HEK293 (cell line): ENCODE measurements at regions not wholly inside any gene's neighbourhood (a gene's known extent, or its start where the extent isn't known, plus 50 kb on each side); places are given as distances from the start of the nearest gene placed in this dataset.

Source experiments
- CTCF ChIA-PET: fragments of 350-600 bp; formaldehyde crosslinking; extraction: SDS; loops from one replicate; lab custom pipeline; 2021; ENCODE audit warnings: antibody characterized with exemption; lab: Yijun Ruan, JAX
- POLR2A ChIA-PET: fragments of 300-600 bp; formaldehyde crosslinking; extraction: SDS; loops from one replicate; lab custom pipeline; 2020; ENCODE audit warnings: antibody characterized with exemption, inconsistent platforms; lab: Yijun Ruan, JAX
- H3K27ac ChIP-seq: fragments of 200-500 bp; sonication (Bioruptor generic); 2 replicates; pipeline ENCODE4 v1.5.1; 2014; ENCODE audit warnings: low read depth, low read length, control low read depth, inconsistent platforms; ENCODE audit errors: extremely low read depth
- H3K36me3 ChIP-seq, 2 experiments: fragments of 200-500 bp in 1 of 2; sonication (Bioruptor generic) in 1 of 2; 1 replicate in 1 of 2; 2 replicates in 1 of 2; pipeline ENCODE4 v1.5.1; 2014 to 2017; ENCODE audit warnings: inconsistent platforms in 2 of 2, low read length in 2 of 2; ENCODE audit not compliant: control insufficient read depth in 2 of 2, insufficient read depth in 1 of 2
- H3K4me1 ChIP-seq: fragments of 200-500 bp; sonication (Bioruptor generic); 2 replicates; pipeline ENCODE4 v1.5.1; 2014; ENCODE audit warnings: mild to moderate bottlenecking, low read length, inconsistent platforms; ENCODE audit not compliant: control insufficient read depth, insufficient read depth
- H3K4me3 ChIP-seq: 2 replicates; pipeline ENCODE4 v1.5.1; 2011; ENCODE audit warnings: low read depth, mild to moderate bottlenecking, control low read depth, low read length, moderate library complexity
- H3K9me3 ChIP-seq: fragments of 200-500 bp; sonication (Bioruptor generic); 2 replicates; pipeline ENCODE4 v1.5.1; 2014; ENCODE audit warnings: low read depth, low read length, inconsistent platforms; ENCODE audit not compliant: control insufficient read depth, insufficient read depth
- AEBP2 ChIP-seq: fragments of 450-650 bp; formaldehyde crosslinking; IDR thresholded peaks from 2 replicates; pipeline ENCODE4 v1.5.1; 2016; ENCODE audit warnings: missing biosample characterization, missing genetic modification characterization, borderline replicate concordance
- BCL11B ChIP-seq: fragments of 450-650 bp; formaldehyde crosslinking; IDR thresholded peaks from 2 replicates; pipeline ENCODE4 v1.5.1; 2016; ENCODE audit warnings: low read depth, missing biosample characterization, missing genetic modification characterization
- EGR2 ChIP-seq: fragments of 450-650 bp; formaldehyde crosslinking; IDR thresholded peaks from 2 replicates; pipeline ENCODE4 v1.5.1; 2016; ENCODE audit warnings: low read depth, missing biosample characterization, missing genetic modification characterization
- GLI4 ChIP-seq: fragments of 450-650 bp; formaldehyde crosslinking; IDR thresholded peaks from 2 replicates; pipeline ENCODE4 v1.5.1; 2016; ENCODE audit warnings: missing biosample characterization, missing genetic modification characterization
- IKZF3 ChIP-seq: fragments of 450-650 bp; IDR thresholded peaks from 2 replicates; pipeline ENCODE4 v1.5.0; 2018; ENCODE audit warnings: missing biosample characterization, mild to moderate bottlenecking, missing genetic modification characterization, moderate library complexity
- KLF1 ChIP-seq: fragments of 450-650 bp; formaldehyde crosslinking; IDR thresholded peaks from 2 replicates; pipeline ENCODE4 v1.5.1; 2016; ENCODE audit warnings: missing biosample characterization, missing genetic modification characterization
- KLF8 ChIP-seq: fragments of 450-650 bp; formaldehyde crosslinking; IDR thresholded peaks from 2 replicates; pipeline ENCODE4 v1.5.1; 2016; ENCODE audit warnings: missing biosample characterization, missing genetic modification characterization
- PRDM2 ChIP-seq: fragments of 450-650 bp; formaldehyde crosslinking; IDR thresholded peaks from 2 replicates; pipeline ENCODE4 v1.5.1; 2016; ENCODE audit warnings: missing biosample characterization, missing genetic modification characterization, borderline replicate concordance
- SCRT2 ChIP-seq: fragments of 450-650 bp; formaldehyde crosslinking; IDR thresholded peaks from 2 replicates; pipeline ENCODE4 v1.5.1; 2016; ENCODE audit warnings: missing biosample characterization, missing genetic modification characterization
- SETDB1 ChIP-seq: IDR thresholded peaks from one replicate; pipeline ENCODE4 v1.6.1; 2017; ENCODE audit warnings: mild to moderate bottlenecking, low read length, moderate library complexity, mixed read lengths; ENCODE audit not compliant: insufficient read length
- ZBTB8A ChIP-seq: fragments of 450-650 bp; formaldehyde crosslinking; IDR thresholded peaks from 2 replicates; pipeline ENCODE4 v1.5.1; 2016; ENCODE audit warnings: missing biosample characterization, missing genetic modification characterization
- ZFP3 ChIP-seq: fragments of 450-650 bp; formaldehyde crosslinking; IDR thresholded peaks from 2 replicates; pipeline ENCODE4 v1.5.1; 2016; ENCODE audit warnings: low read depth, missing biosample characterization, missing genetic modification characterization
- ZFP37 ChIP-seq: fragments of 450-650 bp; formaldehyde crosslinking; IDR thresholded peaks from 2 replicates; pipeline ENCODE4 v1.5.1; 2016; ENCODE audit warnings: missing biosample characterization, missing genetic modification characterization
- ZIC2 ChIP-seq: fragments of 450-650 bp; formaldehyde crosslinking; IDR thresholded peaks from 2 replicates; pipeline ENCODE4 v1.5.1; 2016; ENCODE audit warnings: missing biosample characterization, missing genetic modification characterization
- ZNF112 ChIP-seq: fragments of 450-650 bp; formaldehyde crosslinking; IDR thresholded peaks from 2 replicates; pipeline ENCODE4 v1.5.0; 2017; ENCODE audit warnings: missing biosample characterization, missing genetic modification characterization
- ZNF221 ChIP-seq: fragments of 450-650 bp; formaldehyde crosslinking; IDR thresholded peaks from 2 replicates; pipeline ENCODE4 v1.5.1; 2017; ENCODE audit warnings: missing biosample characterization, missing genetic modification characterization, borderline replicate concordance
- ZNF266 ChIP-seq: fragments of 450-650 bp; formaldehyde crosslinking; IDR thresholded peaks from 2 replicates; pipeline ENCODE4 v1.5.1; 2016; ENCODE audit warnings: missing biosample characterization, missing genetic modification characterization, low read depth
- ZNF311 ChIP-seq: fragments of 450-650 bp; formaldehyde crosslinking; IDR thresholded peaks from 2 replicates; pipeline ENCODE4 v1.5.1; 2017; ENCODE audit warnings: missing biosample characterization, missing genetic modification characterization, borderline replicate concordance
- ZNF404 ChIP-seq: fragments of 450-650 bp; formaldehyde crosslinking; IDR thresholded peaks from 2 replicates; pipeline ENCODE4 v1.5.1; 2017; ENCODE audit warnings: missing biosample characterization, missing genetic modification characterization
- ZNF423 ChIP-seq: fragments of 450-650 bp; formaldehyde crosslinking; IDR thresholded peaks from 2 replicates; pipeline ENCODE4 v1.5.1; 2016; ENCODE audit warnings: missing biosample characterization, missing genetic modification characterization
- ZNF513 ChIP-seq: fragments of 450-650 bp; IDR thresholded peaks from 2 replicates; pipeline ENCODE4 v1.5.1; 2018; ENCODE audit warnings: missing biosample characterization, missing genetic modification characterization
- ZNF585B ChIP-seq: fragments of 450-650 bp; formaldehyde crosslinking; IDR thresholded peaks from 2 replicates; pipeline ENCODE4 v1.5.1; 2016; ENCODE audit warnings: missing biosample characterization, missing genetic modification characterization
- ZNF707 ChIP-seq: fragments of 450-650 bp; formaldehyde crosslinking; IDR thresholded peaks from 2 replicates; pipeline ENCODE4 v1.5.1; 2016; ENCODE audit warnings: missing biosample characterization, missing genetic modification characterization
- ZNF768 ChIP-seq: fragments of 450-650 bp; formaldehyde crosslinking; IDR thresholded peaks from 2 replicates; pipeline ENCODE4 v1.5.1; 2018; ENCODE audit warnings: missing biosample characterization, mild to moderate bottlenecking, missing genetic modification characterization
- ZNF776 ChIP-seq: fragments of 450-650 bp; formaldehyde crosslinking; IDR thresholded peaks from 2 replicates; pipeline ENCODE4 v1.5.0; 2017; ENCODE audit warnings: missing biosample characterization, missing genetic modification characterization, borderline replicate concordance

- CTCF ChIA-PET, result no interaction called here
- Histone ChIP-seq H3K4me1 (no peaks in the 10 kb centered on the region), H3K9me3 (no peaks in the 10 kb centered on the region), H3K27ac (no peak overlapping the region), H3K36me3 (no peaks in the 10 kb centered on the region), H3K4me3 (no peak overlapping the region)
- no peak for TF ChIP-seq BCL11B (tag by site-specific recombination)
- TF ChIP-seq ZFP3 (tag by site-specific recombination), result no peak
- no peak for TF ChIP-seq ZNF221 (tag by site-specific recombination)
- TF ChIP-seq ZBTB8A (tag by site-specific recombination), result no peak
- TF ChIP-seq ZNF513 (tag by site-specific recombination), result no peak
- no peak for TF ChIP-seq PRDM2 (tag by site-specific recombination)
- TF ChIP-seq GLI4 (tag by site-specific recombination), result no peak
- TF ChIP-seq ZNF585B, result no peak
- no peak for TF ChIP-seq ZNF404 (tag by site-specific recombination)
- no peak for TF ChIP-seq ZNF768 (tag by site-specific recombination)
- POLR2A ChIA-PET, result no interaction called here
These were observed 307.2 kb downstream of the TCERG1L start for GRCh38 chr10:131004276-131004675.

GRCh38 chr10:131006458-131007256 is 304.9 kb downstream of the TCERG1L start:
- ChIA-PET POLR2A (no interaction called here), CTCF (no interaction called here)
- Histone ChIP-seq H3K36me3 (no peaks in the 10 kb centered on the region), H3K4me1 (no peaks in the 10 kb centered on the region), H3K27ac (no peak overlapping the region), H3K4me3 (no peak overlapping the region), H3K9me3 (no peaks in the 10 kb centered on the region)
- TF ChIP-seq KLF8 (no peak), EGR2 (tag by site-specific recombination) (no peak), ZNF707 (no peak), KLF1 (no peak), ZNF768 (tag by site-specific recombination) (no peak), ZNF423 (tag by site-specific recombination) (no peak)

GRCh38 chr10:131009791-131010190 is 301.7 kb downstream of the TCERG1L start:
- H3K9me3 ChIP-seq, result no peaks in the 10 kb centered on the region
- H3K27ac ChIP-seq, result no peak overlapping the region
- H3K4me1 ChIP-seq, result no peaks in the 10 kb centered on the region
- no peaks in the 10 kb centered on the region for H3K36me3 ChIP-seq
- ChIA-PET POLR2A (no interaction called here), CTCF (no interaction called here)
- H3K4me3 ChIP-seq, result no peak overlapping the region
- TF ChIP-seq SCRT2 (tag by site-specific recombination) (no peak), ZFP37 (tag by site-specific recombination) (no peak), AEBP2 (tag by site-specific recombination) (no peak), ZNF311 (tag by site-specific recombination) (no peak), ZNF112 (tag by site-specific recombination) (no peak), SETDB1 (no peak), IKZF3 (tag by site-specific recombination) (no peak), ZNF776 (tag by site-specific recombination) (no peak), ZIC2 (tag by site-specific recombination) (no peak), ZNF266 (tag by site-specific recombination) (no peak)
